Peyer's patch (tissue), 4 donors: ENCODE measurements at regions not wholly inside any gene's neighbourhood (a gene's known extent, or its start where the extent isn't known, plus 50 kb on each side); places are given as distances from the start of the nearest gene placed in this dataset.

Experiments
- POLR2A ChIP-seq, 2 donors: fragments of 450-650 bp; IDR thresholded peaks; one replicate each; pipeline ENCODE4 v1.5.1; 2017; ENCODE audit warnings: antibody characterized with exemption in 2 of 2, mild to moderate bottlenecking in 2 of 2, moderate library complexity in 2 of 2
- TF ChIP-seq, protein P1 (sequence below), 6 experiments: fragments of 450-650 bp in 4 of 6; fragments of 200-600 bp in 2 of 6; sonication (generic) in 1 of 6; IDR thresholded peaks; one replicate each; pipeline ENCODE4 v1.5.1; 2017 to 2019; ENCODE audit warnings: antibody characterized with exemption in 6 of 6, mild to moderate bottlenecking in 3 of 6, moderate library complexity in 1 of 6

DNA sequence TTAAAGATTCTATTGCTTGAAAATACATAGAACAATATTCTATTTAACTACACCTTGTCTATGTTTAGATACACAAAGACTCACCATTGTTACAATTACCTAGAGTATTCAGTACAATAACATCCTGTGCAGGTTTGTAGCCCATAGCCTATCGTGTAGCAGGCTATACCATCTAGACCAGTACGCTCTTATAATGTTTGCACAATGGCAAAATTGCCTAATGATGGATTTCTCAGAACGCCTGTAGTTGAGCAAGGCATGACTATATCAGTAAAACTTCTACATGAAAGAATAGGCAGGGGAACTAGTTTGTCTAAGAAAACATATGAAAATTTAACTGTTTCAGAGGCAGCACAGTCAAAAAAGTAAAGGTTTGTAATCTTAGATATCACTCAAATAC lies 375.9 kb downstream of the DAD1 start:
- TF ChIP-seq, protein P1, sequence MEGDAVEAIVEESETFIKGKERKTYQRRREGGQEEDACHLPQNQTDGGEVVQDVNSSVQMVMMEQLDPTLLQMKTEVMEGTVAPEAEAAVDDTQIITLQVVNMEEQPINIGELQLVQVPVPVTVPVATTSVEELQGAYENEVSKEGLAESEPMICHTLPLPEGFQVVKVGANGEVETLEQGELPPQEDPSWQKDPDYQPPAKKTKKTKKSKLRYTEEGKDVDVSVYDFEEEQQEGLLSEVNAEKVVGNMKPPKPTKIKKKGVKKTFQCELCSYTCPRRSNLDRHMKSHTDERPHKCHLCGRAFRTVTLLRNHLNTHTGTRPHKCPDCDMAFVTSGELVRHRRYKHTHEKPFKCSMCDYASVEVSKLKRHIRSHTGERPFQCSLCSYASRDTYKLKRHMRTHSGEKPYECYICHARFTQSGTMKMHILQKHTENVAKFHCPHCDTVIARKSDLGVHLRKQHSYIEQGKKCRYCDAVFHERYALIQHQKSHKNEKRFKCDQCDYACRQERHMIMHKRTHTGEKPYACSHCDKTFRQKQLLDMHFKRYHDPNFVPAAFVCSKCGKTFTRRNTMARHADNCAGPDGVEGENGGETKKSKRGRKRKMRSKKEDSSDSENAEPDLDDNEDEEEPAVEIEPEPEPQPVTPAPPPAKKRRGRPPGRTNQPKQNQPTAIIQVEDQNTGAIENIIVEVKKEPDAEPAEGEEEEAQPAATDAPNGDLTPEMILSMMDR (IDR thresholded peaks at IDR 0.05), result no peak
- TF ChIP-seq POLR2A (IDR thresholded peaks at IDR 0.05), result no peak
